ENCODE measurements at regions not wholly inside any gene's neighbourhood (a gene's known extent, or its start where the extent isn't known, plus 50 kb on each side); places are given as distances from the start of the nearest gene placed in this dataset.
"Not testable (repeated sequence)": the region's sequence is repeated elsewhere in the genome, so short reads cannot be mapped to it uniquely, and the experiment has no call there.

GRCh38 chr9:65393111-65393810 lies 108.3 kb upstream of the FOXD4L5 start:
- H3K27me3 ChIP-seq (replicated peaks; ENCODE audit: insufficient read depth, low read depth, low read length, poor library complexity); H3K36me3 ChIP-seq (ENCODE audit: insufficient read depth, low read length, poor library complexity, severe bottlenecking); POLR2A ChIA-PET (ENCODE audit: low non-redundant PET); H3K4me1 ChIP-seq (ENCODE audit: insufficient read depth, low read length, poor library complexity, severe bottlenecking); H3K4me3 ChIP-seq (ENCODE audit: low read depth, low read length, poor library complexity, severe bottlenecking); intact Hi-C loops (cut with micrococcal nuclease; ENCODE audit: unreplicated experiment); DNase-seq (ENCODE audit: low spot score); BruUV-seq (replicated peaks); H3K27ac ChIP-seq (ENCODE audit: low read depth, low read length, poor library complexity, severe bottlenecking); CTCF ChIA-PET: not testable (repeated sequence)
- H3K9me3 ChIP-seq (ENCODE audit: low read depth, low read length, poor library complexity, severe bottlenecking), result peaks cover 10% of the 10 kb centered on the region

DNA sequence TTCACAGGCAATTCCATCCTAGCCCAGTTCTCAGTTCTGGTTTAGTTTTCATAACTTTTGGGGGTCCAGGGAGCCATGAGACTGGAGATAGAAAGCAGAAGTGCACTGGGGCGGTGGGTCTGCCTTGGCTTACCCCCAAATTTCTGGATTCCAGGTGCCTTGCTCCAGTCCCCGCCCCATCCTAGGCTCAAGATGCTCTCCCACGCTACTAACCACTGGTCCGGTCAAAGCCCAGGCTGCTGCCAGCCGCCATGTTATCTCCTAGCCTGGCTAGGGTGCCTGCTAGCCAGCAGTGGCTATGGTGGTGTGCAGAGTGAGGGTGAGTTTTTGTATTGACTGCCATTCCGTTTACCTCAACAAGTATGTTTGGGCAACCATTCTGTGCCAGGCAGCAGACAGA lies 107.6 kb upstream of the FOXD4L5 start:
- DNase-seq (ENCODE audit: low spot score); H3K27ac ChIP-seq (ENCODE audit: low read depth, low read length, poor library complexity, severe bottlenecking); POLR2A ChIA-PET (ENCODE audit: low non-redundant PET); BruUV-seq (replicated peaks); CTCF ChIA-PET; H3K4me1 ChIP-seq (ENCODE audit: insufficient read depth, low read length, poor library complexity, severe bottlenecking); H3K4me3 ChIP-seq (ENCODE audit: low read depth, low read length, poor library complexity, severe bottlenecking); intact Hi-C loops (cut with micrococcal nuclease; ENCODE audit: unreplicated experiment); H3K27me3 ChIP-seq (replicated peaks; ENCODE audit: insufficient read depth, low read depth, low read length, poor library complexity); H3K36me3 ChIP-seq (ENCODE audit: insufficient read depth, low read length, poor library complexity, severe bottlenecking): not testable (repeated sequence)
- H3K9me3 ChIP-seq (ENCODE audit: low read depth, low read length, poor library complexity, severe bottlenecking), result peaks cover 10% of the 10 kb centered on the region

- H3K36me3 ChIP-seq (ENCODE audit: insufficient read depth, low read length, poor library complexity, severe bottlenecking); intact Hi-C loops (cut with micrococcal nuclease; ENCODE audit: unreplicated experiment); BruUV-seq (replicated peaks); POLR2A ChIA-PET (ENCODE audit: low non-redundant PET); H3K27ac ChIP-seq (ENCODE audit: low read depth, low read length, poor library complexity, severe bottlenecking); H3K4me3 ChIP-seq (ENCODE audit: low read depth, low read length, poor library complexity, severe bottlenecking); H3K27me3 ChIP-seq (replicated peaks; ENCODE audit: insufficient read depth, low read depth, low read length, poor library complexity); DNase-seq (ENCODE audit: low spot score); H3K4me1 ChIP-seq (ENCODE audit: insufficient read depth, low read length, poor library complexity, severe bottlenecking); CTCF ChIA-PET: not testable (repeated sequence)
- H3K9me3 ChIP-seq (ENCODE audit: low read depth, low read length, poor library complexity, severe bottlenecking), result peaks cover 10% of the 10 kb centered on the region
These were observed 104.7 kb upstream of the FOXD4L5 start for GRCh38 chr9:65389710-65390109.

GRCh38 chr9:65389216-65389615 lies 104.2 kb upstream of the FOXD4L5 start:
- BruUV-seq (replicated peaks); DNase-seq (ENCODE audit: low spot score); H3K4me3 ChIP-seq (ENCODE audit: low read depth, low read length, poor library complexity, severe bottlenecking); H3K27ac ChIP-seq (ENCODE audit: low read depth, low read length, poor library complexity, severe bottlenecking); CTCF ChIA-PET; intact Hi-C loops (cut with micrococcal nuclease; ENCODE audit: unreplicated experiment); H3K27me3 ChIP-seq (replicated peaks; ENCODE audit: insufficient read depth, low read depth, low read length, poor library complexity); H3K36me3 ChIP-seq (ENCODE audit: insufficient read depth, low read length, poor library complexity, severe bottlenecking); POLR2A ChIA-PET (ENCODE audit: low non-redundant PET); H3K4me1 ChIP-seq (ENCODE audit: insufficient read depth, low read length, poor library complexity, severe bottlenecking): not testable (repeated sequence)
- H3K9me3 ChIP-seq (ENCODE audit: low read depth, low read length, poor library complexity, severe bottlenecking), result peaks cover 10% of the 10 kb centered on the region

GRCh38 chr9:65386699-65387098 lies 101.7 kb upstream of the FOXD4L5 start:
- H3K4me3 ChIP-seq (ENCODE audit: low read depth, low read length, poor library complexity, severe bottlenecking), result peak overlapping the region; percentile 35
- DNase-seq (ENCODE audit: low spot score), result peak; percentile 80

DNA sequence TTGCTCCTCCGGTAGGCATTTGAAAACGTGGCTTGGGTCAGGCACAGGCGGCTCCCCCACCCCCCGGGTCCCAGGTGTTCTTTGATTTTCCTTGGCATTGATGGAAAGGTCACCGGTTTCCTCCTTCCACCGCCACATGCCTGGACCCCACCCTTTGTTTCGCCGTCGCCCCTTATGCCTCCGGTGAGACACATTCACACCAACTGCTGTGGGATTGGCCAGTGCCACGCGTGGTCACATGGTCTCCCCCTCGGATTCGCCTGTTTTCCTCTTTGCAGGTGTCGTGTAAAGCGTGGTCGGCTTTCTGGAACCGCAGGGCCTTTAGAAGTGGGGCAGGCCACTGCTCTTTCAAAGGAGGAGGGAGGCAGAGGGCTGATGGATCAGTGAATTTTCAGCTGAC lies 101.2 kb upstream of the FOXD4L5 start:
- BruUV-seq (replicated peaks); intact Hi-C loops (cut with micrococcal nuclease; ENCODE audit: unreplicated experiment); DNase-seq (ENCODE audit: low spot score): not testable (repeated sequence)

More at GRCh38 chr9:65386699-65387098, 101.7 kb upstream of the FOXD4L5 start:
- CTCF ChIA-PET; H3K9me3 ChIP-seq (ENCODE audit: low read depth, low read length, poor library complexity, severe bottlenecking); POLR2A ChIA-PET (ENCODE audit: low non-redundant PET); BruUV-seq (replicated peaks); H3K4me1 ChIP-seq (ENCODE audit: insufficient read depth, low read length, poor library complexity, severe bottlenecking); H3K27me3 ChIP-seq (replicated peaks; ENCODE audit: insufficient read depth, low read depth, low read length, poor library complexity); H3K36me3 ChIP-seq (ENCODE audit: insufficient read depth, low read length, poor library complexity, severe bottlenecking); intact Hi-C loops (cut with micrococcal nuclease; ENCODE audit: unreplicated experiment); H3K27ac ChIP-seq (ENCODE audit: low read depth, low read length, poor library complexity, severe bottlenecking): not testable (repeated sequence)

GRCh38 chr9:65385655-65386024 lies 100.6 kb upstream of the FOXD4L5 start:
- H3K27me3 ChIP-seq (replicated peaks; ENCODE audit: insufficient read depth, low read depth, low read length, poor library complexity); intact Hi-C loops (cut with micrococcal nuclease; ENCODE audit: unreplicated experiment); H3K36me3 ChIP-seq (ENCODE audit: insufficient read depth, low read length, poor library complexity, severe bottlenecking); CTCF ChIA-PET; BruUV-seq (replicated peaks); H3K4me1 ChIP-seq (ENCODE audit: insufficient read depth, low read length, poor library complexity, severe bottlenecking); POLR2A ChIA-PET (ENCODE audit: low non-redundant PET); H3K9me3 ChIP-seq (ENCODE audit: low read depth, low read length, poor library complexity, severe bottlenecking); DNase-seq (ENCODE audit: low spot score); H3K27ac ChIP-seq (ENCODE audit: low read depth, low read length, poor library complexity, severe bottlenecking); H3K4me3 ChIP-seq (ENCODE audit: low read depth, low read length, poor library complexity, severe bottlenecking): not testable (repeated sequence)

More for the DNA sequence above, 101.2 kb upstream of the FOXD4L5 start:
- H3K27ac ChIP-seq (ENCODE audit: low read depth, low read length, poor library complexity, severe bottlenecking); H3K4me3 ChIP-seq (ENCODE audit: low read depth, low read length, poor library complexity, severe bottlenecking); H3K4me1 ChIP-seq (ENCODE audit: insufficient read depth, low read length, poor library complexity, severe bottlenecking); H3K27me3 ChIP-seq (replicated peaks; ENCODE audit: insufficient read depth, low read depth, low read length, poor library complexity); H3K9me3 ChIP-seq (ENCODE audit: low read depth, low read length, poor library complexity, severe bottlenecking); CTCF ChIA-PET; H3K36me3 ChIP-seq (ENCODE audit: insufficient read depth, low read length, poor library complexity, severe bottlenecking); POLR2A ChIA-PET (ENCODE audit: low non-redundant PET): not testable (repeated sequence)

Data from A673 (cell line).